ENCODE measurements at regions not wholly inside any gene's neighbourhood (a gene's known extent, or its start where the extent isn't known, plus 50 kb on each side); places are given as distances from the start of the nearest gene placed in this dataset.
"Not testable (repeated sequence)": the region's sequence is repeated elsewhere in the genome, so short reads cannot be mapped to it uniquely, and the experiment has no call there.

GRCh38 chr7:115635876-115636275, 394.7 kb downstream of the TFEC start:
- no peak for DNase-seq

GRCh38 chr7:115635376-115635775, 395.2 kb downstream of the TFEC start:
- DNase-seq, result no peak

GRCh38 chr7:115634633-115635032, 395.9 kb downstream of the TFEC start:
- DNase-seq, result no peak

- DNase-seq, result no peak
These were observed 397.9 kb downstream of the TFEC start for GRCh38 chr7:115632636-115633035.

- DNase-seq, result no peak
These were observed 398.8 kb downstream of the TFEC start for GRCh38 chr7:115631782-115632181.

GRCh38 chr7:115630049-115630448, 400.5 kb downstream of the TFEC start:
- no peak for DNase-seq

GRCh38 chr7:115618676-115619075, 411.9 kb downstream of the TFEC start:
- DNase-seq, result peak; percentile 34

- DNase-seq, result no peak
These were observed 416.7 kb downstream of the TFEC start for GRCh38 chr7:115613836-115614235.

GRCh38 chr7:115603416-115603815, 427.1 kb downstream of the TFEC start:
- no peak for DNase-seq

- DNase-seq, result no peak
These were observed 430.4 kb downstream of the TFEC start for GRCh38 chr7:115600207-115600606.

- not testable (repeated sequence) for DNase-seq
These were observed 431.4 kb downstream of the TFEC start for GRCh38 chr7:115599184-115599583.

- DNase-seq, result not testable (repeated sequence)
These were observed 433.3 kb downstream of the TFEC start for GRCh38 chr7:115597220-115597619.

- DNase-seq, result no peak
These were observed 437.5 kb downstream of the TFEC start for GRCh38 chr7:115593111-115593510.

- DNase-seq, result no peak
These were observed 445.4 kb downstream of the TFEC start for GRCh38 chr7:115585015-115585718.

GRCh38 chr7:115582956-115583355, 447.6 kb downstream of the TFEC start:
- DNase-seq, result no peak

GRCh38 chr7:115578576-115578975, 452.0 kb downstream of the TFEC start:
- DNase-seq, result no peak

- DNase-seq, result no peak
These were observed 455.8 kb downstream of the TFEC start for GRCh38 chr7:115574681-115575291.

GRCh38 chr7:115572111-115572510, 458.5 kb downstream of the TFEC start:
- peak; percentile 62 for DNase-seq

- DNase-seq, result no peak
These were observed 469.0 kb downstream of the TFEC start for GRCh38 chr7:115561335-115562110.

- DNase-seq, result no peak
These were observed 470.7 kb downstream of the TFEC start for GRCh38 chr7:115559877-115560276.

GRCh38 chr7:115558161-115558560, 472.4 kb downstream of the TFEC start:
- no peak for DNase-seq

GRCh38 chr7:115557296-115557695, 473.3 kb downstream of the TFEC start:
- not testable (repeated sequence) for DNase-seq

- no peak for DNase-seq
These were observed 477.8 kb downstream of the TFEC start for GRCh38 chr7:115552766-115553165.

GRCh38 chr7:115549910-115550309, 480.7 kb downstream of the TFEC start:
- no peak for DNase-seq
